ENCODE measurements at regions not wholly inside any gene's neighbourhood (a gene's known extent, or its start where the extent isn't known, plus 50 kb on each side); places are given as distances from the start of the nearest gene placed in this dataset.
"Not testable (repeated sequence)": the region's sequence is repeated elsewhere in the genome, so short reads cannot be mapped to it uniquely, and the experiment has no call there.

DNA sequence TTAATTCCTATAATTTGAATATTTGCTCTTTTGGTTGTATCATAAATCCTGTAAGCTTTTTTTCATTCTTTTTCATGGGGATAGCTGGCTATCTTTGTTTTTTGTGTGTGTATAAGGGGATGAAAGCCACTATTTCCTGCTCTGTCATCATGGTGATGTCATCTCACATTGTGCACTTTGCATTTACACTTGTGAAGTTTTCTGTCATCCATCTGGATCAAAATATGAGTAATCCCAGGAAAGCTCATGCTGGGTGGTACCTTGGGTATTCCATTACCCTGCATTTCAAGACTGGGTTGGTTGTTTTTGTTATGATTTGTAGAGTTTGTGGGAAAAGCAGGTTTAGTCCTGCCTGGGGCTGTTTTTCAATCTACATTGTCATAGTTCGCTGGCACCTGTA lies 77.8 kb upstream of the XIST start:
- Histone ChIP-seq H3K27ac (ENCODE audit: low read depth in 1 of 2, low read length in 2 of 2) (no peak overlapping the region), H3K36me3 (ENCODE audit: control insufficient read depth in 1 of 2, insufficient read depth in 2 of 2, low read length in 1 of 2) (no peaks in the 10 kb centered on the region), H3K4me3 (ENCODE audit: low read length in 2 of 2) (no peak overlapping the region), H3K9me3 (ENCODE audit: control insufficient read depth, low read length) (no peaks in the 10 kb centered on the region), H3K4me1 (ENCODE audit: control insufficient read depth in 1 of 2, insufficient read depth in 2 of 2, low read length in 2 of 2) (no peaks in the 10 kb centered on the region), H3K27me3 (ENCODE audit: control insufficient read depth in 1 of 2, insufficient read depth in 2 of 2, low read length in 1 of 2) (no peaks in the 10 kb centered on the region)
- DNase-seq, result no peak
- intact Hi-C loops (cut with DNase I), result no loop called here
- 91 to 94% methylated on average over 1 of the region's 1 CpG for WGBS, 2 donors
- ATAC-seq (ENCODE audit: low FRiP score), result no peak

DNA sequence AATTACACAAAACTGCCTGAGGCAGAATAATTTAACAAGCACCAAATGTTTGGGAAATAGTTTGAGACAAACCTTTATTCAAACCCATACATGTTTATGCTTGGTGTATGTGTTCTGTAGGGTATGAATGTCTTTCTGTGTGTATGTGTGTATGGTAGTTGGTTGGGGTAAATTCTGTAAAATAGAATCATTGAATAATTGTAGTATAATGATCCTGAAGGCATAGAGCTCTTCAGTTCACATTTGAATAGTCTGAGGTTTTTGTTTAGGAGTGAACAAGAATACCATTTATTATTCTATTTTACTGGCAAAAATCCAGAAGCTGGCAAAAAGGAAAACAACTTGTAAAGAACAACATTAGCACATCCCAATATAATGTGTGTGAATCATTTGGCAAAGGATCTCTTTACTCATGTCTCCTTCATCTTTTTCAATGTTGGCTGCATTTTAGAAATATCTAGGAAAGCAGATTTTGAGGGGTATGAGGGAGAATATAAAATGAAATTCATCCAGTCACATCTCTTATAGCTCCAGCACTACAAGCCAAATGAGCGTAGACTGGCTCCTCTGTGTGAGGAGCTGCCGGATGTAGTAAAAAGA lies 70.4 kb upstream of the XIST start:
- 79 to 83% methylated on average over 2 of the region's 2 CpGs for WGBS, 2 donors

DNA sequence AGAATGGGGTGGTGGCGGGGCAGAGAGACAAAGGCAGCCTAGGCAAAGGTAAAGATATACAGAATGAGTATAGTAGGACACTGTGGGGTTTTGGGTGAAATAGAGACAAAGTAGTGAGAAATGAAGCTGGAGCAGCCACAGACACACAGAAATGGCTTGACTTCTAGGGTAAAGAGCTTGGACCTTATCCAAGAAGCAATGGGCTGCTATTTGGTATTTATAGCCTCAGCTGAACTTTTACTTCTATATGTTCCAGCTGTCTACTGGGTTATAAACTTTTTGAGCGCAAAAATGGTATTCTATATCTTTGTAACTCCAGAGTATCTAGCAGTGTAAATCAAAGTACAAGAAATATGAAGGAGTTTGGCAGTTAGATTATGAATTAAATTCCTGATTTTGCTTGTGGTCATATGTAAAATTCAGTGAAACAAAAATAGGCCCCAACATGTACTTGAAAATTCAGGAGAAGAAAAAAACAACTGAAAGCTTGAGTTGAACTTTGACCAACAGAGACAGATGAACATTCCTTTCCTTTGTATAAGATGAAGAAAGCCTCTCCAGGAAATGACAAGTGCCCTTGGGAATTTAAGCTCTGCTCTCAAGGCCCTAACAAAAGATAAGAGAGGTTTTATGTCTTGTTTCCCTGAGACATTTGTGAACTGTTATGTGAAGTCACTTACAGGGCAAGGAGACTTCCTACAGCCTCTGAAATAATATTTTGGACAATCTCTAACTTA lies 64.6 kb upstream of the XIST start:
- intact Hi-C loops (cut with DNase I), result no loop called here
- ATAC-seq (ENCODE audit: low FRiP score) (no peak), DNase-seq (no peak)
- no peaks in the 10 kb centered on the region for H3K27me3 ChIP-seq (ENCODE audit: control insufficient read depth in 1 of 2, insufficient read depth in 2 of 2, low read length in 1 of 2)
- no peaks in the 10 kb centered on the region for H3K9me3 ChIP-seq (ENCODE audit: control insufficient read depth, low read length)
- WGBS, 2 donors, result 75 to 89% methylated on average over 2 of the region's 2 CpGs
- H3K4me3 ChIP-seq (ENCODE audit: low read length in 2 of 2), result no peak overlapping the region
- H3K36me3 ChIP-seq (ENCODE audit: control insufficient read depth in 1 of 2, insufficient read depth in 2 of 2, low read length in 1 of 2), result no peaks in the 10 kb centered on the region
- H3K27ac ChIP-seq (ENCODE audit: low read depth in 1 of 2, low read length in 2 of 2), result no peak overlapping the region
- H3K4me1 ChIP-seq (ENCODE audit: control insufficient read depth in 1 of 2, insufficient read depth in 2 of 2, low read length in 2 of 2), result no peaks in the 10 kb centered on the region

More for the DNA sequence above, 70.4 kb upstream of the XIST start:
- DNase-seq (no peak), ATAC-seq (ENCODE audit: low FRiP score) (no peak)
- Histone ChIP-seq H3K4me3 (ENCODE audit: low read length in 2 of 2) (no peak overlapping the region), H3K4me1 (ENCODE audit: control insufficient read depth in 1 of 2, insufficient read depth in 2 of 2, low read length in 2 of 2) (no peaks in the 10 kb centered on the region), H3K9me3 (ENCODE audit: control insufficient read depth, low read length) (no peaks in the 10 kb centered on the region), H3K36me3 (ENCODE audit: control insufficient read depth in 1 of 2, insufficient read depth in 2 of 2, low read length in 1 of 2) (no peaks in the 10 kb centered on the region), H3K27me3 (ENCODE audit: control insufficient read depth in 1 of 2, insufficient read depth in 2 of 2, low read length in 1 of 2) (no peaks in the 10 kb centered on the region), H3K27ac (ENCODE audit: low read depth in 1 of 2, low read length in 2 of 2) (no peak overlapping the region)
- intact Hi-C loops (cut with DNase I), result no loop called here

DNA sequence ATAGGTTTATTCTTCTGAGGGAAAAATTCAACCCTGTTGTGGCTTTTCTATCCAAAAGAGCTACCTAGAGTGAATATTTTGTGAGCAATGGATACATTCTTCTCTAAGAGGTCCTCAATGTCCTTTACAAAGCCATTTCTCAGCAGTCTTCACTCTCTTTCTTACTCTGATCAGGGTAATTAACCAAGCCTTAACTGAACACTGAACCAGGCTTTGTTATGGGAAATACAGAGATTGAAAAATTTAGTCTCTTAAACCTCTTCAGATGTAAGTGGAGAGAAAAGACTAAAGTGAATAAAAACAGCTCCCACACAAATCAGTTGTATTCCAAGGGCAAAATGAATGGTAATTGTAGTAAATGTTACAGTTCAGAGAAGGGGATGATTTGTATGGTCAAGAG lies 64.0 kb upstream of the XIST start:
- Histone ChIP-seq H3K4me1 (ENCODE audit: control insufficient read depth in 1 of 2, insufficient read depth in 2 of 2, low read length in 2 of 2) (no peaks in the 10 kb centered on the region), H3K27me3 (ENCODE audit: control insufficient read depth in 1 of 2, insufficient read depth in 2 of 2, low read length in 1 of 2) (no peaks in the 10 kb centered on the region), H3K4me3 (ENCODE audit: low read length in 2 of 2) (no peak overlapping the region), H3K27ac (ENCODE audit: low read depth in 1 of 2, low read length in 2 of 2) (no peak overlapping the region), H3K9me3 (ENCODE audit: control insufficient read depth, low read length) (no peaks in the 10 kb centered on the region), H3K36me3 (ENCODE audit: control insufficient read depth in 1 of 2, insufficient read depth in 2 of 2, low read length in 1 of 2) (no peaks in the 10 kb centered on the region)
- intact Hi-C loops (cut with DNase I), result no loop called here
- no peak for DNase-seq
- no peak for ATAC-seq (ENCODE audit: low FRiP score)

DNA sequence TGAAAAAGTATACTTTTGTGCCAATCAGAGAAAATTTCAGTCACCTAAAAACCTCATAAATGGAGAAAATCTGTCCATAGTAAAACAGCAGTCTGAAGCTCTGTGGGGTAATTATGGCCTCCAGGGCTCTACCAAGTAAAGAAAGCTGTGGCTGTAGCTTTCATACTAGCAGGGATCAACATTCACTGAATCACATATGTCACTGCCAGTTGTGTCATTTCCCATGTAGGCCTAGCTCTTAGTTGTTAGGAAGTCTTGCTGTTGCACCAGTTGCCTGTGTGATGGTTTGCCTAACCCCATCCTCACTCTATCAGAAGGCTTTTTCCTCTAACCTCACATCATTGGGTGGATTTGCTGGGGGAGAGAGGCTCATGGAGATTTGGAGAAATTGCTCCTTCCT lies 62.3 kb upstream of the XIST start:
- H3K4me3 ChIP-seq (ENCODE audit: low read length in 2 of 2); H3K27me3 ChIP-seq (ENCODE audit: control insufficient read depth in 1 of 2, insufficient read depth in 2 of 2, low read length in 1 of 2); ATAC-seq (ENCODE audit: low FRiP score); H3K4me1 ChIP-seq (ENCODE audit: control insufficient read depth in 1 of 2, insufficient read depth in 2 of 2, low read length in 2 of 2); H3K27ac ChIP-seq (ENCODE audit: low read depth in 1 of 2, low read length in 2 of 2); H3K9me3 ChIP-seq (ENCODE audit: control insufficient read depth, low read length); H3K36me3 ChIP-seq (ENCODE audit: control insufficient read depth in 1 of 2, insufficient read depth in 2 of 2, low read length in 1 of 2); intact Hi-C loops (cut with DNase I); DNase-seq: not testable (repeated sequence)

DNA sequence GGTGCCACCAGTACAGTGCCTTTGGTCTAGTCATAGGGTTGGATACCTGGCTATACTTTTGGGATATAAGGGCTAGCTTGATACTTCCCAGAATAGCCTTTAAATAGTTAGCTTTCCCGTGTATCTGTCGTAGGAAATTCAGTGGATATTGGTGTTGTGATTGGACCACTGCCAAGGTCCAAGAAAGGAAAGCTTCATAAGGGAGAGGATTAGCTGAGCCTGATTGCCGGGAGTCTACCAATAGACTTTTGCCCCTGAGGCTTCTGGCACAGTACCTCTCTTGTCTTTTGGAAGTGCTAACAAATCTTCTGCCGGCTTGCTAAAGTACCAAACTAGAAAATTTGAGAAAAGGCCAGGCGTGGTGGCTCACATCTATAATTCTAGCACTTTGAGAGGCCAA lies 61.1 kb upstream of the XIST start:
- Histone ChIP-seq H3K36me3 (ENCODE audit: control insufficient read depth in 1 of 2, insufficient read depth in 2 of 2, low read length in 1 of 2) (no peaks in the 10 kb centered on the region), H3K4me3 (ENCODE audit: low read length in 2 of 2) (no peak overlapping the region), H3K27ac (ENCODE audit: low read depth in 1 of 2, low read length in 2 of 2) (no peak overlapping the region), H3K4me1 (ENCODE audit: control insufficient read depth in 1 of 2, insufficient read depth in 2 of 2, low read length in 2 of 2) (no peaks in the 10 kb centered on the region), H3K9me3 (ENCODE audit: control insufficient read depth, low read length) (no peaks in the 10 kb centered on the region), H3K27me3 (ENCODE audit: control insufficient read depth in 1 of 2, insufficient read depth in 2 of 2, low read length in 1 of 2) (no peaks in the 10 kb centered on the region)
- ATAC-seq (ENCODE audit: low FRiP score) (no peak), DNase-seq (no peak)
- 25 to 30% methylated on average over 5 of the region's 5 CpGs for WGBS, 2 donors
- intact Hi-C loops (cut with DNase I), result no loop called here

DNA sequence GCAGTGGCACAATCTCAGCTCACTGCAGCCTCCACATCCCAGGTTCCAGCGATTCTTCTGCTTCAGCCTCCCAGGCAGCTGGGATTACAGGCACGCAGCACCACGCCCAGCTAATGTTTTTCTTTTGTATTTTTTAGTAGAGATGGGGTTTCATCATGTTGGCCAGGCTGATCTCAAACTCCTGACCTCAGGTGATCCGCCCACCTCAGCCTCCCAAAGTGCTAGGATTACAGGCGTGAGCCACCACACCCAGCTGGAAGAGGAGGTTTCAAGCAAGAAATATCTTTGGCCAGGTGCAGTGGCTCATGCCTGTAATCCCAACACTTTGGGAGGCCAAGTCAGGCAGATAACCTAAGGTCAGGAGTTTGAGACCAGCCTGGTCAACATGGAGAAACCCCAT lies 59.4 kb upstream of the XIST start:
- H3K27ac ChIP-seq (ENCODE audit: low read depth in 1 of 2, low read length in 2 of 2); H3K27me3 ChIP-seq (ENCODE audit: control insufficient read depth in 1 of 2, insufficient read depth in 2 of 2, low read length in 1 of 2); H3K4me1 ChIP-seq (ENCODE audit: control insufficient read depth in 1 of 2, insufficient read depth in 2 of 2, low read length in 2 of 2); H3K9me3 ChIP-seq (ENCODE audit: control insufficient read depth, low read length); intact Hi-C loops (cut with DNase I); H3K4me3 ChIP-seq (ENCODE audit: low read length in 2 of 2); H3K36me3 ChIP-seq (ENCODE audit: control insufficient read depth in 1 of 2, insufficient read depth in 2 of 2, low read length in 1 of 2); DNase-seq; ATAC-seq (ENCODE audit: low FRiP score): not testable (repeated sequence)
- WGBS, 2 donors, result 84 to 94% methylated on average over 5 of the region's 5 CpGs

DNA sequence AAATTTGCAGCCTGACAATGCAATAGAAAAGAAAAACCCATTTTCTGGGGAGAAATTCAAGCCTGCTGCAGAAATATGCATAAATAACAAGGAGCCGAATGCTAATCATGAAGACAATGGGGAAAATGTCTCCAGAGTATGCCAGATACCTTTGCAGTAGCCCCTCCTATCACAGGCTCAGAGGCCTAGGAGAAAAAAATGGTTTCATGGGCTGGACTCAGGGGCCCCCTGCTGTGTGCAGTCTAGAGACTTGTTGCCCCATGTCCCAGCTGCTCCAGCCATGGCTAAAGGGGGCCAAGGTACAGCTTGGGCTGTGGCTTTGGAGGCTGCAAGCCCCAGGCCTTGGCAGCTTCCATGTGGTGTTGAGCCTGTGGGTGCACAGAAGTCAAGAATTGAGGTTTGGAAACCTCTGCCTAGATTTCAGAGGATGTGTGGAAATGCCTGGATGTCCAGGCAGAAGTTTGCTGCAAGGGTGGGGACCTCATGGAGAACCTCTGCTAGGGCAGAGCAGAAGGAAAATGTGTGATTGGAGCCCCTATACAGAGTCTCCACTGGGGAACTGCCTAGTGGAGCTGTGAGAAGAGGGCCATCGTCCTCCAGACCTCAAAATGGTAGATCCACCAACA lies 53.3 kb upstream of the XIST start:
- 72 to 86% methylated on average over 2 of the region's 2 CpGs for WGBS, 2 donors
- not testable (repeated sequence) for DNase-seq

DNA sequence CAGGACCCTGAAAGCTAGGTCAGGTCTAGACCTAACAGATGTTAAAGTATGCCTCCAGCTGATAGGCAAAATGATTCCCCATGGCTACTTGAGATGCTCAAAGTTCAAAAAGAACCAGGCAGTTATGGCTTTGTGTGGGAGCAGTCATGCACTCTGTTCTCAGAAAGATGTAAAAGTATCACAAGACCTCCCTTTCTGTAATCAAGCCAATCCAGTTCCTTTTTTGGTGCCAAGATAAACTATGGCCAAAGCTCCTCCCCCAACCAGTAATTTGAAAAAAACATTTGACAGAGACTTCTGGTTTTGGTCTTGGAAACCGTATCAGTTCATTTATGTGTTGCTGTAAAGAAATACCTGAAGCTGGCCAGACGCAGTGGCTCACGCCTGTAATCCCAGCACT lies 51.4 kb upstream of the XIST start:
- Histone ChIP-seq H3K9me3 (ENCODE audit: control insufficient read depth, low read length) (peaks cover 2% of the 10 kb centered on the region), H3K27me3 (ENCODE audit: control insufficient read depth in 1 of 2, insufficient read depth in 2 of 2, low read length in 1 of 2) (no peaks in the 10 kb centered on the region), H3K36me3 (ENCODE audit: control insufficient read depth in 1 of 2, insufficient read depth in 2 of 2, low read length in 1 of 2) (no peaks in the 10 kb centered on the region), H3K27ac (ENCODE audit: low read depth in 1 of 2, low read length in 2 of 2) (no peak overlapping the region), H3K4me1 (ENCODE audit: control insufficient read depth in 1 of 2, insufficient read depth in 2 of 2, low read length in 2 of 2) (no peaks in the 10 kb centered on the region), H3K4me3 (ENCODE audit: low read length in 2 of 2) (no peak overlapping the region)
- no peak for DNase-seq
- WGBS, 2 donors, result 72 to 76% methylated on average over 3 of the region's 3 CpGs
- intact Hi-C loops (cut with DNase I), result no loop called here
- ATAC-seq (ENCODE audit: low FRiP score), result no peak

More for the DNA sequence above, 53.3 kb upstream of the XIST start:
- H3K27me3 ChIP-seq (ENCODE audit: control insufficient read depth in 1 of 2, insufficient read depth in 2 of 2, low read length in 1 of 2); H3K27ac ChIP-seq (ENCODE audit: low read depth in 1 of 2, low read length in 2 of 2); H3K4me3 ChIP-seq (ENCODE audit: low read length in 2 of 2); H3K36me3 ChIP-seq (ENCODE audit: control insufficient read depth in 1 of 2, insufficient read depth in 2 of 2, low read length in 1 of 2); intact Hi-C loops (cut with DNase I); ATAC-seq (ENCODE audit: low FRiP score); H3K4me1 ChIP-seq (ENCODE audit: control insufficient read depth in 1 of 2, insufficient read depth in 2 of 2, low read length in 2 of 2); H3K9me3 ChIP-seq (ENCODE audit: control insufficient read depth, low read length): not testable (repeated sequence)
